ENCODE measurements at regions not wholly inside any gene's neighbourhood (a gene's known extent, or its start where the extent isn't known, plus 50 kb on each side); places are given as distances from the start of the nearest gene placed in this dataset.

- TF ChIP-seq TAF1 (IDR thresholded peaks at IDR 0.05; ENCODE audit: borderline replicate concordance, insufficient read depth, low read length) (no peak), SIN3A (IDR thresholded peaks at IDR 0.05; ENCODE audit: borderline replicate concordance, insufficient read depth, low read length) (no peak), REST (IDR thresholded peaks at IDR 0.05; ENCODE audit: insufficient read depth in 1 of 2, low read depth in 2 of 2, low read length in 2 of 2) (no peak), POLR2AphosphoS5 (IDR thresholded peaks at IDR 0.05; ENCODE audit: low read depth, low read length) (no peak)
These were observed 1243.3 kb upstream of the SEL1L start for GRCh38 chr14:82776958-82777357.

- TF ChIP-seq REST (IDR thresholded peaks at IDR 0.05; ENCODE audit: insufficient read depth in 1 of 2, low read depth in 2 of 2, low read length in 2 of 2) (no peak), TAF1 (IDR thresholded peaks at IDR 0.05; ENCODE audit: borderline replicate concordance, insufficient read depth, low read length) (no peak), FOXP2 (optimal IDR thresholded peaks at IDR 0.05; ENCODE audit: borderline replicate concordance, extremely low read depth, extremely low read length, insufficient read depth) (no peak), POLR2AphosphoS5 (IDR thresholded peaks at IDR 0.05; ENCODE audit: low read depth, low read length) (no peak), SIN3A (IDR thresholded peaks at IDR 0.05; ENCODE audit: borderline replicate concordance, insufficient read depth, low read length) (no peak)
These were observed 1244.4 kb upstream of the SEL1L start for GRCh38 chr14:82778008-82778590.

GRCh38 chr14:82778601-82779000 lies 1244.9 kb upstream of the SEL1L start:
- TF ChIP-seq POLR2AphosphoS5 (IDR thresholded peaks at IDR 0.05; ENCODE audit: low read depth, low read length) (no peak), FOXP2 (optimal IDR thresholded peaks at IDR 0.05; ENCODE audit: borderline replicate concordance, extremely low read depth, extremely low read length, insufficient read depth) (no peak), SIN3A (IDR thresholded peaks at IDR 0.05; ENCODE audit: borderline replicate concordance, insufficient read depth, low read length) (no peak), TAF1 (IDR thresholded peaks at IDR 0.05; ENCODE audit: borderline replicate concordance, insufficient read depth, low read length) (no peak), REST (IDR thresholded peaks at IDR 0.05; ENCODE audit: insufficient read depth in 1 of 2, low read depth in 2 of 2, low read length in 2 of 2) (no peak)

GRCh38 chr14:82779301-82779700 lies 1245.6 kb upstream of the SEL1L start:
- no peak for TF ChIP-seq FOXP2 (optimal IDR thresholded peaks at IDR 0.05; ENCODE audit: borderline replicate concordance, extremely low read depth, extremely low read length, insufficient read depth)

GRCh38 chr14:82785756-82786482 lies 1252.3 kb upstream of the SEL1L start:
- TF ChIP-seq REST (IDR thresholded peaks at IDR 0.05; ENCODE audit: insufficient read depth in 1 of 2, low read depth in 2 of 2, low read length in 2 of 2) (no peak), POLR2AphosphoS5 (IDR thresholded peaks at IDR 0.05; ENCODE audit: low read depth, low read length) (no peak), FOXP2 (optimal IDR thresholded peaks at IDR 0.05; ENCODE audit: borderline replicate concordance, extremely low read depth, extremely low read length, insufficient read depth) (no peak), TAF1 (IDR thresholded peaks at IDR 0.05; ENCODE audit: borderline replicate concordance, insufficient read depth, low read length) (no peak), SIN3A (IDR thresholded peaks at IDR 0.05; ENCODE audit: borderline replicate concordance, insufficient read depth, low read length) (no peak)
